GM12892 (cell line): ENCODE measurements at regions not wholly inside any gene's neighbourhood (a gene's known extent, or its start where the extent isn't known, plus 50 kb on each side); places are given as distances from the start of the nearest gene placed in this dataset.

Source experiments
- POLR2A ChIP-seq: IDR thresholded peaks from 2 replicates; pipeline ENCODE4 v1.6.1; 2011; ENCODE audit warnings: low read depth, low read length, control low read depth
- POLR2AphosphoS5 ChIP-seq: IDR thresholded peaks from 2 replicates; pipeline ENCODE4 v1.6.1; 2011; ENCODE audit warnings: low read depth, low read length, control low read depth
- TAF1 ChIP-seq: IDR thresholded peaks from 2 replicates; pipeline ENCODE4 v1.6.1; 2011; ENCODE audit warnings: low read depth, mild to moderate bottlenecking, control low read depth, low read length, borderline replicate concordance

GRCh38 chr14:53532853-53533252, 379.7 kb upstream of the DDHD1 start:
- TF ChIP-seq POLR2AphosphoS5, result no peak
- no peak for TF ChIP-seq POLR2A
- TF ChIP-seq TAF1, result no peak
